Heart left ventricle (tissue), 16 donors: ENCODE measurements at regions not wholly inside any gene's neighbourhood (a gene's known extent, or its start where the extent isn't known, plus 50 kb on each side); places are given as distances from the start of the nearest gene placed in this dataset.
A peak's percentile ranks its signal among the peaks of the same experiment; 100 is the strongest.

Source experiments
- ATAC-seq, 4 donors: fragments of 200-7000 bp; cut with Tn5 transposase; one replicate each; pipeline ENCODE4 v1.9.1; 2020 to 2022; ENCODE audit warnings: moderate library complexity in 4 of 4, mild to moderate bottlenecking in 3 of 4, moderate number of reproducible peaks in 1 of 4
- DNase-seq, 5 donors: peaks; one replicate each; pipeline ENCODE4 v3.0.0-alpha.2; 2020
- H3K27ac ChIP-seq, 12 donors: fragments of 200-600 bp; sonication (generic) in 4 of 12; one replicate each; pipeline versions ENCODE4 v1.5.0 to v1.8.0; 2016 to 2022; ENCODE audit warnings: mild to moderate bottlenecking in 2 of 12
- H3K27me3 ChIP-seq, 9 donors: fragments of 200-600 bp; sonication (generic) in 2 of 9; one replicate each; pipeline versions ENCODE4 v1.5.1 to v1.8.0; 2016 to 2022; ENCODE audit warnings: mild to moderate bottlenecking in 3 of 9
- H3K36me3 ChIP-seq, 9 donors: fragments of 200-600 bp; sonication (generic) in 2 of 9; one replicate each; pipeline versions ENCODE4 v1.5.0 to v1.8.0; 2018 to 2022; ENCODE audit warnings: mild to moderate bottlenecking in 2 of 9
- H3K4me1 ChIP-seq, 12 donors: fragments of 200-600 bp; sonication (generic) in 4 of 12; one replicate each; pipeline versions ENCODE4 v1.5.0 to v1.8.0; 2016 to 2022; ENCODE audit warnings: mild to moderate bottlenecking in 3 of 12
- H3K4me3 ChIP-seq, 12 donors: fragments of 200-600 bp; sonication (generic) in 4 of 12; one replicate each; pipeline versions ENCODE4 v1.5.0 to v1.8.0; 2017 to 2022; ENCODE audit warnings: mild to moderate bottlenecking in 9 of 12, moderate library complexity in 4 of 12
- H3K9me3 ChIP-seq, 12 donors: fragments of 200-600 bp; sonication (generic) in 4 of 12; one replicate each; pipeline versions ENCODE4 v1.5.0 to v1.8.0; 2016 to 2022; ENCODE audit warnings: mild to moderate bottlenecking in 1 of 12
- POLR2A ChIP-seq, 2 donors: fragments of 450-650 bp; IDR thresholded peaks; one replicate each; pipeline ENCODE4 v1.6.1; 2017; ENCODE audit warnings: antibody characterized with exemption in 2 of 2, mild to moderate bottlenecking in 2 of 2, moderate library complexity in 2 of 2
- WGBS, 4 donors: extraction: QIAGEN DNeasy Blood & Tissue Kit in 2 of 4; methylation state at CpG; one replicate each; pipeline versions ENCODE4 v1.1.5 to v1.1.7; 2013 to 2018; 5-methylcytosine and 5-hydroxymethylcytosine counted together
- intact Hi-C, 10 donors: fragments of 100-400 bp; cut with DNase I; formaldehyde crosslinking; loops; one replicate each; pipeline versions ENCODE4 v1.11.1 to v1.14.2; 2022
- TF ChIP-seq, protein P1 (sequence below), 12 donors: fragments of 200-600 bp; sonication (generic) in 4 of 12; IDR thresholded peaks; one replicate each; pipeline versions ENCODE4 v1.5.0 to v1.8.0; 2018 to 2022; ENCODE audit warnings: antibody characterized with exemption in 12 of 12, mild to moderate bottlenecking in 5 of 12
- donor health status: ischemic (EF 13 %, LVEDD 7.1; RV severe dilation, severe dysfunction).
- donor health status: healthy with polysubstance abuse.
- donor health status: DM: no; HTN: yes; CAD: no.
- donor health status: DM: no; HTN: no; CAD: no.
- donor health status: ischemic (EF 25% LVEDD 6.9; RV normal size, moderate dysfunction).
- donor health status: ischemic (EF 25% LVEDD 5.7; RV mildly dilated, moderate dysfunction).
- donor health status: healthy.
- donor health status: DM: yes; HTN: yes; CAD: no.
- donor health status: ischemic (EF 35%, LVEDD 5.7; RV mildly dilated, moderate dysfunction).
- donor health status: nonischemic (EF 11% LVEDD 7.7; RV severe dilation, severe dysfunction).
- donor health status: DM: yes; HTN: yes; CAD: no.
- donor health status: PGD.
- donor health status: ischemic (EF 29% LVEDD 5.4; RV normal size, mild dysfunction).
- donor health status: nonischemic (EF 23%, LVEDD 6.1; RV moderate dilation, normal function).

DNA sequence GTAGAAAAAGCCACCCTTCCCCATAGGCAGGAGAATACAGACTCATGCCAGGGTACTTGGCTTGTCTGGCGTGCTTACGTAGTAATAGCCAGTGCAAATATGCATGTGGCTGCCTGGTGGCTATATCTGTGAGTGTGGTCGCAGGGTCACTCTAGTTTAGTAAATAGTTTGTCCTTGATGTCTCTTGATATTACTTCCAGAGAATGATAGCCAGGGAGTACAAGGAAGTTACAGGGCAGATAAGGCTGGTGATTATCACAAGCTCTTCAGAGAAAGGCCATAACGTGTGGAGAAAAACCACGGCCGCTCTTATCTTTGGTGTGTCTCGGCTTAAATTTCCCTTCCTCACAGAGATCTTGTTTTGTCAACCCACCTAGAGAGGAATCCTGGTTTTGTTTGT lies 54.3 kb upstream of the SLC39A10 start:
- intact Hi-C loops: no loop called here
- DNase-seq (no peak), ATAC-seq (peak in 2 of 4 donors; percentile 9 to 39)
- Histone ChIP-seq H3K27ac (no peak overlapping the region), H3K27me3 (no peaks in the 10 kb centered on the region), H3K9me3 (no peaks in the 10 kb centered on the region), H3K36me3 (no peaks in the 10 kb centered on the region), H3K4me1 (no peaks in the 10 kb centered on the region), H3K4me3 (no peak overlapping the region)
- WGBS, 4 donors: 56 to 76% (median 64%) methylated on average over 6 to 7 of the region's 7 CpGs
- no peak for TF ChIP-seq POLR2A (IDR thresholded peaks at IDR 0.05)
- TF ChIP-seq, protein P1, sequence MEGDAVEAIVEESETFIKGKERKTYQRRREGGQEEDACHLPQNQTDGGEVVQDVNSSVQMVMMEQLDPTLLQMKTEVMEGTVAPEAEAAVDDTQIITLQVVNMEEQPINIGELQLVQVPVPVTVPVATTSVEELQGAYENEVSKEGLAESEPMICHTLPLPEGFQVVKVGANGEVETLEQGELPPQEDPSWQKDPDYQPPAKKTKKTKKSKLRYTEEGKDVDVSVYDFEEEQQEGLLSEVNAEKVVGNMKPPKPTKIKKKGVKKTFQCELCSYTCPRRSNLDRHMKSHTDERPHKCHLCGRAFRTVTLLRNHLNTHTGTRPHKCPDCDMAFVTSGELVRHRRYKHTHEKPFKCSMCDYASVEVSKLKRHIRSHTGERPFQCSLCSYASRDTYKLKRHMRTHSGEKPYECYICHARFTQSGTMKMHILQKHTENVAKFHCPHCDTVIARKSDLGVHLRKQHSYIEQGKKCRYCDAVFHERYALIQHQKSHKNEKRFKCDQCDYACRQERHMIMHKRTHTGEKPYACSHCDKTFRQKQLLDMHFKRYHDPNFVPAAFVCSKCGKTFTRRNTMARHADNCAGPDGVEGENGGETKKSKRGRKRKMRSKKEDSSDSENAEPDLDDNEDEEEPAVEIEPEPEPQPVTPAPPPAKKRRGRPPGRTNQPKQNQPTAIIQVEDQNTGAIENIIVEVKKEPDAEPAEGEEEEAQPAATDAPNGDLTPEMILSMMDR (IDR thresholded peaks at IDR 0.05): no peak

DNA sequence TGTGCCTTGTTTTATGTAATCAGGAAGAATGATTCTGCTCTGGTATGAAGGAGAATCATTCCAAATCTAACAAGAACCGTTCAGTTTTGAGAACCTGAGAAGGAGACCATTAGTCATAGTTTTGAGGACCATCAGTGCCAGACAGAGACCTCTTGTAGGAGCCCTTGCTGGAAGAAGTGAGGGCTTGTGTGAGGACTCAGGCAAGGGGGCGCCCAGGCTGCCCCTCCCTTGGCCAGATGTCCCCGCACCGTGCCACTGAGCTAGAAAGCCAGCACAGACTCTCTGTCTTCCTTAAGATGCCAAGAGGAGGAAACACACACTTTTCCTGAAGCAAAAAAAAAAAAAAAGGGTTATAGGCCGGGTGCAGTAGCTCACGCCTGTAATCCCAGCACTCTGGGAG lies 55.7 kb upstream of the SLC39A10 start:
- TF ChIP-seq, protein P1 (IDR thresholded peaks at IDR 0.05): no peak
- TF ChIP-seq POLR2A (IDR thresholded peaks at IDR 0.05): no peak
- intact Hi-C loops: no loop called here
- WGBS, 4 donors: 67 to 72% (median 69%) methylated on average over 6 of the region's 6 CpGs
- no peaks in the 10 kb centered on the region for H3K27me3 ChIP-seq
- peaks cover 0 to 2% (median 0%) of the 10 kb centered on the region in 12 donors for H3K4me1 ChIP-seq
- H3K4me3 ChIP-seq: no peak overlapping the region
- no peak for ATAC-seq
- no peak overlapping the region for H3K27ac ChIP-seq
- H3K36me3 ChIP-seq: no peaks in the 10 kb centered on the region
- no peak for DNase-seq
- no peaks in the 10 kb centered on the region for H3K9me3 ChIP-seq

DNA sequence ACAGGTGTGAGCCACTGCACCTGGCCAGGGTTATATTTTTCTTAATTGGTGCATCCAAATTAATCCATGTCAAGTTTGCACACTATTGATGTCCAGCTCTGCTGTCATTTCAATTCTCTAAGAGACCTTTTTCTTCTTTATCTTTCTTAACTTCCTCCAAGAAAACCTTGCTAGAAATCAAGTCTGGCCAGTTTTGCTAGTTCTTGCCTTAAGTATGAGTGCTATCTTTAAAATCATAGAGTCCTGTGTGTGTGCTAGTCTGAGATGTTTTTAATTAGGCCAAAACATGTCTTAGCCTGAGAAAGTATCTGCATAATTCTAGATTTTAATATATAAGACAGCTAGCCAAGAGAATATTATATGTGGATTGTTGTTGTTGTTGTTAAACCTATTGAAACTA lies 56.2 kb upstream of the SLC39A10 start:
- no peak for TF ChIP-seq POLR2A (IDR thresholded peaks at IDR 0.05)
- TF ChIP-seq, protein P1 (IDR thresholded peaks at IDR 0.05): no peak
- no peak overlapping the region for H3K4me3 ChIP-seq
- no peak overlapping the region for H3K27ac ChIP-seq
- no peak for ATAC-seq
- H3K36me3 ChIP-seq: no peaks in the 10 kb centered on the region
- H3K4me1 ChIP-seq: peaks cover 0 to 4% (median 0%) of the 10 kb centered on the region in 12 donors
- no peak for DNase-seq
- no peaks in the 10 kb centered on the region for H3K9me3 ChIP-seq
- H3K27me3 ChIP-seq: no peaks in the 10 kb centered on the region
- intact Hi-C loops: no loop called here

DNA sequence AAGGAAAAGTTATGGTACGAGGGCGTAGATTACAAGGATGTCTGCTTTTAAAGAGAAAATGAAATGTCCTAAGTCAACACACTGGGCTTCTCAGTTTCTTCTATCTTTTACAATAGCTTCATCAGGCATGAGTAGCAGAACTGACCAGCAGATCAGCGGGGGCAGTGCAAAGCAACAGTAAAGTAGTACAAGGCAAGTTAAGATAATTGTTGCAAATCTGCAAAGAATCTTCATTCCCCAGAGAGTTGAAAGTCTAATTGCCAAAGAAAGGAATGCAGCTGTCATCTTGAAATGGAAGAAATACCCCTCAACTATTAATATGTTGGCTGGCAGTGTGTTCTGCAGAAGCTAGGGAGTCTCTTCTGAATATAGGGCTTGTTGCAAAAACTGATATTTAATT lies 60.2 kb upstream of the SLC39A10 start:
- intact Hi-C loops: no loop called here
- Histone ChIP-seq H3K4me1 (peaks cover 0 to 16% (median 0%) of the 10 kb centered on the region in 12 donors), H3K27me3 (no peaks in the 10 kb centered on the region), H3K27ac (no peak overlapping the region), H3K36me3 (no peaks in the 10 kb centered on the region), H3K4me3 (no peak overlapping the region), H3K9me3 (no peaks in the 10 kb centered on the region)
- TF ChIP-seq, protein P1 (IDR thresholded peaks at IDR 0.05): no peak
- no peak for TF ChIP-seq POLR2A (IDR thresholded peaks at IDR 0.05)
- 84 to 88% (median 87%) methylated on average over 3 of the region's 3 CpGs for WGBS, 4 donors
- DNase-seq (no peak), ATAC-seq (no peak)
